ENCODE measurements at regions not wholly inside any gene's neighbourhood (a gene's known extent, or its start where the extent isn't known, plus 50 kb on each side); places are given as distances from the start of the nearest gene placed in this dataset.
A peak's percentile ranks its signal among the peaks of the same experiment; 100 is the strongest.
"Not testable (repeated sequence)": the region's sequence is repeated elsewhere in the genome, so short reads cannot be mapped to it uniquely, and the experiment has no call there.

DNA sequence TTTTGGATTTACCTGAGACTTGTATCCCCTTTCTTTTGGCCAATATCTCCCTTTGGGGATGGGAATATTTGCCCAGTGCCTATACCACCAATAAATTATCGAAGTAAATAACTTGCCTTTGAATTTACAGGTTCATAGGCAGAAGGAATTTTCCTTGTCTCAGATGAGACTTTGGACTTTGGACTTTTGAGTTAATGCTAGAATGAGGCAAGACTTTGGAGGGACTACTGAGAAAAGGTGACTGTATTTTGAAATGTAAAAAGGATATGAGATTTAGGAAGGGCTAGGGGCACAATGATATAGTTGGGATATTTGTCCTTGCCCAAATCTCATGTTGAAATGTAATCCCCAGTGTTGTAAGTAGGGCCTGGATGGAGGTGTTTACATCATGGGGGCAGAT, 384.5 kb upstream of the GHITM start:
- DNase-seq (ENCODE audit: low read depth): no peak

DNA sequence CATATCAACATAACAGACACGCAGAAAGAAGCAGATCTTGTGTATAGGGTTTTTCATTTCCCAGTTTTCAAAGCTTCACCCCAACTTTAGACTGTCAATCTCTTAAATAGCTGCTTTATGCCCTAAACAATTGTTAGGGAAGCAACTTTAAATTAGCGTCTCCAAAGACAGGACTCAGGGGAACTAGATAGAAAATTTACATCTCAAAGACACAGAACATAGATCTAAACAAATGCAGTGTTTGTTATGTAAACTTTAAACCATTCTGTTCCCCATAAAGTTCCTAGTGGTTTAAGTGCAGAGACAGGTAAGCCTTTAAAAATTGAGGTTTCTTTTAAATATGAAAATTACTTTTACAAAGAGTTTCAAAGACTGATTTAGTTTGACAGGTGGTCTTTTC, 379.2 kb upstream of the GHITM start:
- no peak for DNase-seq (ENCODE audit: low read depth)

DNA sequence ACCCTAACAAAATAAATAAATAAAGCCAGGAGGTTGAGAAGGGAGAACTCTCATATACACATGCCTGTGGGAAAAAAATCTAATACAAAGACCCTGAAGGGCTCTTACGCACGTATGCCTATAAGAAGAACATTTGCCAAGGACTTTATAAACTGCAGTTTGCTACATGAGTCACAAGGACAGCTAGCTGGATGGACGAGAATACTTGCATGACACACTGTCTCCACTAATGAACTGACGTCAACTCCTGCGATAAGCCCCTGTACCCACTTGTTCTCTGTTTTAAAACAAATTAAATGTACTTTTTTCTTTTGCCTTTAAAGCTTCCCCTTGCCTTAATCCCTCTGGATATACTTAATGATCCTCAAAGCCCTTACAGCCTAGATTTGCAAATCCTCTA, 374.6 kb upstream of the GHITM start:
- DNase-seq (ENCODE audit: low read depth): peak; percentile 0

DNA sequence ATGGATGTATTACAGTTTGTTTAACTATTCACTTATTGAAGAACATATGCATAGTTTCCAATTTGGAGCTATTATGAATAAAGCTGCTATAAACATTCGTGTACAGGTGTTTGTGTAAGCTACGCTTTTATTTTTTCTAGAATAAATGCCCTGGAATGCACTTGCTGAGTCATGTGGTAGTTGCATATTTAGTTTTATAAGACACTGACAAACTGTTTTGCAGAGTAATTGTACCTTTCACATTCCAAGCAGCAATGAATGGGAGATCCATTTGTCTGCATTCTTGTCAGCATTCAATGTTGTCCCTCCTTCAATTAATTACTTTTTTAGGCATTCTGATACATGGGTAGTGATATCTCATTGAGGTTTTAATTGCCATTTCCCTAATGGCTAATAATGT, 373.6 kb upstream of the GHITM start:
- no peak for DNase-seq (ENCODE audit: low read depth)

DNA sequence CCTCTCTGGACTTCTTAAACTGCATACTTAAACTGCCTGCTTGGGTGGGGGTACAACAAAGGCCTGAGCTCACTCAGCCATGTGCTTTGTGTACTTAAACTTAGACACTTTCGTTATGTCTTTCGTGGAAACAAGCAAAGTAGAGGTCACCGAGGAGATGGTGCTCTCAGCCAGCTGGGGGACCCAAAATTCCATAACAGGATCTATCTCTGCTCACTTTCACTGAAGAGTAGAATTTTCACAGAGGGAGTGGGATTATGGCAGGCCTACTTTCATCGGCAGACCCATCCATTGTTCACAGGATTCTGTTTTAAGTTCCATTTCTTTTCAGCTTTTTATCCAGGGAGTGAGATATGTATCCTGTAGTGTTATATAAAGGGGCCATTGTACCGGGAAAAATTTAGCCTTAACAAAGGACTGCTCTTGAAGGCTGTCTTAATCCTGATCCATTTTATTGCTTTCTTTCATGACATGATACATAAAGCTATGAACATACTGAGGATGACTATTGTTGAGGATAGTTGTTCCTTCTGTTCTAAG, 370.0 kb upstream of the GHITM start:
- DNase-seq (ENCODE audit: low read depth): no peak

DNA sequence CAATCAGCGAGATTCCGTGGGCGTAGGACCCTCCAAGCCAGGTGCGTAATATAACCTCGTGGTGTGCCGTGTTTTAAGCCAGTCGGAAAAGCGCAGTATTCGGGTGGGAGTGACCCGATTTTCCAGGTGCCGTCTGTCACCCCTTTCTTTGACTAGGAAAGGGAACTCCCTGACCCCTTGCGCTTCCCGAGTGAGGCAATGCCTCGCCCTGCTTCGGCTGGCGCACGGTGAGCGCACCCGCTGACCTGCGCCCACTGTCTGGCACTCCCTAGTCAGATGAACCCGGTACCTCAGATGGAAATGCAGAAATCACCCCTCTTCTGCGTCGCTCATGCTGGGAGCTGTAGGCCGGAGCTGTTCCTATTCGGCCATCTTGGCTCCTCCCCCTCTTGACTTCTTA, 352.6 kb upstream of the GHITM start:
- DNase-seq (ENCODE audit: low read depth): not testable (repeated sequence)

DNA sequence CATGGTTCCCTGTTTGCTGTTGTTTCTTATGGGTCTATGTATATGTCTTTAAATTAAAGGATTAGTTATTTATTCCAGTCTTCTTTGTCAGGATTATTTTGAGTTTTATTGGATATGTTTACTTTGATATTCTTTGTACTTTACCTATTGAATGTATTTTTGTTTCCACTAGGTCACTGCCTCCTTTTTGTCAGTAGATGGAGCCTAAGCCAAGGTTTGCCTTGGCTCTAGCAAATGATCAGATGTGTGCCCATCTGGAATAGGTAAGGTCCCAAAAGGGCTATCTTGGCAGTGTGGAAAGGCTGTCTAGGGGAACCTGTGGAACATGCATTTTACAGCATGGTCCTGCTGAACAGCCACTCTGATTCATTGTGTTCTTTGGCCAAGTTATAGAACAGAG, 337.3 kb upstream of the GHITM start:
- DNase-seq (ENCODE audit: low read depth): no peak

DNA sequence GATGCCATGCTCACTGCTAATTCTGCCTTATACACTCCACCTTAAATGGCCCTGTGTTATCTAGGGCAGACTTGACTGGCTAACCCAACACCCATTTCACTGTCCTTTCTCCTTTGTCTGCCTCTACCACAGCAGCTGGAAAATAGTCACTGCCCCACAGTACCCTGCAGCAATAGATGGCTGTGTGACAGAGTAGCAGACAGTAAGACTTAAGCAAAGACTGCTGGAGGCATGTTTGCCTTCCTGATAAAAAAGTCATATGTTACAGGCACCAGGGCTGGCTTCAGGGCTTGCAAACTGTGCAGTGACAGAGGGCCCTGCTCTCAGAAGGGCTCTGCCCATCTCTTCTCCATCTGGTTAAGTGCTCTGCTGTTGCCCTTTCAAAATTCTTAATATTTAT, 332.6 kb upstream of the GHITM start:
- no peak for DNase-seq (ENCODE audit: low read depth)

DNA sequence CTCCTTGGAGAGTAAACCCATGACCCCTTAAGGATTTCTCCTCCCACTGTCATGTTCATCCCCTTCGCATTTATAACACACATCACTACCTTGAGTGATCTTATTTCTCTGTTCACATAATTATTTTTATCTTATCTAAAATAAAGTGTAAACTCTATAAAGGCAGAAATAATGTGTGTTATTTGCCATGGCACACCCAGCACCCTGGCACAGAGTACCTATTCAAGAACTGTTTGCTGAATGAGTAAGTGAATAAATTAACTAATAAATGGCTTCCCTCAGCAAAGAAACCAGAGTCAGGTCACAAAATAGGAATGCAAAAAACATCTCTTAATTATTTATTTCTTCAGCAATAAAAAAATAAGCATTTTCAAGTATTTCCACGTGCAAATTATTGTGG, 330.3 kb upstream of the GHITM start:
- DNase-seq (ENCODE audit: low read depth): no peak

DNA sequence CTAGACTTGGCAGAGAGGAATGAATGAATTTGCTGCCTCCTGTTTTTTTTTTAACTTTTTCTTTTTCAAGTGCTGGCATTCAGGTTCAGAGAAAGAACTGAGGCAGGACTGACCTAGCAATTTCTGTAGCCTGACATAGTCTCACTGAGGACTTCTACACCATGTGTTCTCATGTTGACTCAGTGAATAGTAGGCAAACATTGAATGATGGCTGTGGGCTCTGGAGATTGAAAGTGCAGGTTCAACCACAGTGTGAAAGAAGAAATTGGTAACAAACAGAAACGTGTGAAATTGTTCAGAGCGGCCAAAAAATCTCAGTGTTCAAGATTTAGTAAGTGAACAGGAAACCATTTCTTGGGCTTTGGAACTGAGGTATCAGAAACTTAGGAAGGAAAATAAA, 322.4 kb upstream of the GHITM start:
- no peak for DNase-seq (ENCODE audit: low read depth)

DNA sequence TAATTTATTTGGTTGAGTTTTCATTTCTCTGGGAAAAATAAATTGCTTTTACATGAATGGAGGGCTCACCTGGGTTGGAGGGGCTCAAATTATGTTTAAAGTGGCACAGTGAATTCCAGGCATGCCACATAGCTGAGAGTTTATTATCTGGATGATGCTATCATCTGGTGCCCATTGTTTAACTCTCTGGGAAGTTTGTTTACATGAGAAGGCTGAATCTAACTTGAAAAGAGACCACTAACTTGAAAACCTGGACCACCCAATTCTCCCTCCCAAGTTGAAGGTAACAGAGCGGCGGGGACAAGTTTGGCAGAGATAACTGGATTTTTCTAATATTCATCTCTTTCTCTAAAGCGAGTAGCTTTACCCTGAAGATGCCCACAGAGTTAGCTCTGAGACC, 321.5 kb upstream of the GHITM start:
- DNase-seq (ENCODE audit: low read depth): no peak

DNA sequence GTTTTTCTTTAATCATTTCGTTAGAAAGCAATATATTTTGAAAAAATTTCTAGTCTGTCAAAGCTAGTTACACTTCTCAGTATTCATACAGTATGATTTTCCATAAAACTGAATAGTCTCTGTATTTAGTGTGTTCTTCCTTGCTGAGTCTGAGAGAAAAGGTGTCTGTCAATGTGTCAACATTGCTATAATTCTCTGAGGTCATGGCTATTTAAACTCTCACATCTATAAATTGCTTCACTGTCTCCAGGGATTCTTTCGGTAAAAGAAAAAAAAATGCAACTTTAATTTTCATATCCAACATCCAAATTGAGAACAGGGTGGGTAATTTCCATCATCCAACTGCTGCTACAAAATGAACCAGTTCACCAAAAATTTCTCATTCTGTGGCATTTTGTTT, 319.7 kb upstream of the GHITM start:
- DNase-seq (ENCODE audit: low read depth): no peak

DNA sequence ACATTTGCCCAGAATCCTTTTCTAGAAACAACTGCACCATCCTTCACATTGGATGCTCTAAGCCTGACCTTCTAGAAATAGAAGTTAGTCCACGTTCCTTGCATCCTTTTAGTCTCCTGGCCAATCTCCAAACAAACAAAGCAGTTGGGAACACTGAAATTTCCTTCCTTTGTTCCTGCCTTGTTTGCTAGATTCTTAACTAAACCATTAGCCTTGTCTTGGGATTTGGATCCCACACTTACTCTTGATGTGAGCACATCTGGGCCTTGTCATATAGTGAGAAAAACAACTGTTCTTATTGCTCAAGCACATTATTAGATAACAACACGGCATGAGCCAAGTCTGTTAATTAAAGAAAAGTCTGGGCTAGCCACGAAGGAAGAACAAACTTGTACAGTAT, 319.3 kb upstream of the GHITM start:
- no peak for DNase-seq (ENCODE audit: low read depth)

DNA sequence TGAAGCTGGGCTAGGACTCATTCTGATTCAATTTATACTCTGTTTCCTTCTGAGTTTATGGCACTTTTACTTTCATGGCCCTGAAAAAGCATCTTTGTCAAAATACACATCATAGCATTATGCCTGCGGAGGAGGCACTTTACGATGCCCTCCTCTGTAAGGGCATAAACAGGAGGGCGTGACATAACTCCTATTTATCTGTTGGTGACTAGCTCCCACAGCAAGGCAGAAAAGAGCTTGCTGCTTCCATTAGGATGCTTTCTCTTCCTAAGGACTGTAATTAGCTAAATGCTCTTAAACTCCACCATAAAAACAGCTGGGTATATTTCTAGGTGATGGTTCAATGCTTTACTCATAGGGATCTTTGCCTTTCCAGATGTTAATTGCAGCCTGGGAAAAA, 315.2 kb upstream of the GHITM start:
- no peak for DNase-seq (ENCODE audit: low read depth)

DNA sequence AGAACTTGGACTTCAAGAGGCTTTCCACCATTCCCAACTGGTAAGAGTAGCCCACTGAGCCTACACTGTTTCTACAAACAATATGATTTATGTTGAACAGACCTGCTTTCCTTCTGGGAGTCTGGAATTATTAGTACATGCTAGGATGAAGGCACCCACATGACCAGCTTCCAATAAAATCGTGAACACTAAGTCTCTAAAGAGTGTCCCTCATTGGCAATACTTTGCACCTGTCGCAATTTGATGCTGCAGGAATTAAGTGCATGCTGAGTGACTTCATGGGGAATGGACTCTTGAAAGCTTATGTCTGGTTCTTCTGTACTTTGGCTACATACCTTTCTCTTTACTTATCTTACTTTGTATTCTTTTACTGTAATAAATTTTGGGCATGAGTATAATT, 305.2 kb upstream of the GHITM start:
- no peak for DNase-seq (ENCODE audit: low read depth)

DNA sequence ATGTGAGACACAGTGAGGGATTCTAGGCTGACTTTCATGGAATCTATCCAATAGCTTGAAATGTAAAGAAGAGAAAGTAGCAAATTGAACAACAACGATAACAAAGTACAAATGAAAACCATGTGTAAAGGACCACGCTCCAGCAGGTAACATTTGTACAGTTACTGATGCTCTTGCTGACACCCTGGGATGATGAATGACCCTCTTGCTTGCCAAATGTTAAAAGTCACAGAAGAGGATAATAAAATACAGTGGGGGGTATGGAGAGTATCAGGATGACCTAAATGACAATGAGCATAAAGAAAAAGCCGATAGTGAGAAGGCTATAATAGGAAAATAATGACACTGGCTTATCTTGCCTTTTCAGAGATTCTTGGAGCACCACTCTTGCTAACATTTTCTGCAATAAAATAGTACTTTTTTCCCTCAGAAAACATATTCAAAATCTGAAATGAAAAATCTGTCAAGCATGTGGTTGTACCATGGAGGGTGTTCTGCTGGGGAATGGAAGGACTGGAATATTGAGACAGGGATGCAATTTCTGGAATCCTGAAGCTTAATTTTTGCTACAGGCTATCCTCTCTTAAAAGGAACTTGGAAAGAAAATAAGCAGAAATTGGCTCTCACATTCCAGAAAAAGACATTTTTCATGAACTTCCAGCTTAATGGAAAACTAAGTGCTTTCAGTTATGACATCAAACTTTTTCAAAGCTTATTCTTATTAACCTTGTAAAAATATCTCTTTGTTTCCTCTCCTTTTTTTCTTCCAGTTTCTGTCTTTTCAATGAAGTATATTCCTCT, 303.2 kb upstream of the GHITM start:
- DNase-seq (ENCODE audit: low read depth): no peak

DNA sequence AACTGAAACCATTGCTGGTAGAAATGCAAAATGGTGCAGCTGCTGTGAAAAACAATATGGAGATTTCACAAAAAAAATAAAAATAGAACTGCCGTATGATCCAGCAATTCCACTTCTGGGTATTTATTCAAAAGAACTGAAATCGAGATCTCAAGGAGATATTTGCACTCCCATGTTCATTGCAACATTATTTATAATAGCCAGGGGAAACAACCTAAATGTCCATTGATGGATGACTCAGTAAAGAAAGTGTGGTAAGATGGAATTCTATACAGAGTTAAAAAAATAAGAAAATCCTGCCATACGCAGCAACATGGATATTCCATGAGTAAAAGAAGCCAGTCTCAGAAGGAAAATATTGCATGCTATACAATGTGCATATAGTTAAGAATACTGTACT, 290.6 kb upstream of the GHITM start:
- DNase-seq (ENCODE audit: low read depth): no peak

DNA sequence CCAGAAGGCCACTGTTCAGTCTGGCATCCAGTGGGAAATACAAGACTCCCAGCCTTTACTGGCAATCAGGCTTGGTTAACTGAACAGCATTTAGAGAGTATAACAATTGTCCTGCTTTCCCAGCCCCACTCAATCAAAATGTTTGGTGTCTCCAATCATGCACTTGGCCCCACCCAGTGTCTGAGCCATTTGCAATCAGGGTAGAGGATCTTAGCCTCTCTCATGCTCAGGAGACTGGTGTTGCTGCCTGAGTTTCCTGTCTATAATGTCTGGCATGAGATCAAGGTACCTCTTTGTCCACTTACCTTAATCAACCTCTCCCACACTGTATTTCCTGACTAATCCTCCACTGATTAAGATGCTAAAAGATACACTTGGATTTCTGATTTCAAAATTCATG, 290.2 kb upstream of the GHITM start:
- DNase-seq (ENCODE audit: low read depth): no peak

DNA sequence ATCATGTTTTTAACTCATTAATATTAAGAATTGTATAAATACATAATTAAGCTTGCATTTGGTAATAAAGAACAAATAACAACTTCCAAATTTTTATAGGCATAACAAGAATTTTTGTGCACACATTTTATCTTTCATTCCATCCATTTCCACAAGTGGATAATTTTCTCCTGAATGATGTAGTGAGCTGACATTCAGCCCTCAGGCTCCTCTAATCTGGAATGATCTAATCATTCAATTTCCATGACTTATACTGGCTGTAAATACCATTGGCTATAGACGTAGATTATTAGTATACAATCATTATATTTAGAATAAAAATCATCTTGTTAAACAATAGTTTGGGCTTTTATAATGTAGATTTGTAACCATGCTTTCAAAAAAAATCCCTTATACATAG, 287.2 kb upstream of the GHITM start:
- no peak for DNase-seq (ENCODE audit: low read depth)

DNA sequence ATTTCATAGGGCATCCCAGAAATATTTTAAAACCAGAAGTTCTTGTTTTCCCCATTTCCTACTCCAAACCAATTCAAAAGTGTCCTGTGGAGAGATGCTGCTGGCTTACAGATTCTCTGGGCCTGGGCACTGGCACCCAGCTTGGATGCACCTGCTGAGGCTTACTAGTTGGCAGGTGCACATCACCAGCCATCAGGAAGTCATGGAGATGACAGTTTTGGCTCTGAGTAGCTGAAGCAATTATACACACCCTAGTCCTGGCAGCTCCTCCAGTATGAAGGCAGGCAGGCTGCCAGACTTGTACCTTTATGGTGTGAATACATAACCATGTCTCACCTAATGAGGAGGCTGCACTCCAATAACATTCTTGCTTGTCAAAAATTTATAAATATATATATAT, 276.6 kb upstream of the GHITM start:
- no peak for DNase-seq (ENCODE audit: low read depth)

DNA sequence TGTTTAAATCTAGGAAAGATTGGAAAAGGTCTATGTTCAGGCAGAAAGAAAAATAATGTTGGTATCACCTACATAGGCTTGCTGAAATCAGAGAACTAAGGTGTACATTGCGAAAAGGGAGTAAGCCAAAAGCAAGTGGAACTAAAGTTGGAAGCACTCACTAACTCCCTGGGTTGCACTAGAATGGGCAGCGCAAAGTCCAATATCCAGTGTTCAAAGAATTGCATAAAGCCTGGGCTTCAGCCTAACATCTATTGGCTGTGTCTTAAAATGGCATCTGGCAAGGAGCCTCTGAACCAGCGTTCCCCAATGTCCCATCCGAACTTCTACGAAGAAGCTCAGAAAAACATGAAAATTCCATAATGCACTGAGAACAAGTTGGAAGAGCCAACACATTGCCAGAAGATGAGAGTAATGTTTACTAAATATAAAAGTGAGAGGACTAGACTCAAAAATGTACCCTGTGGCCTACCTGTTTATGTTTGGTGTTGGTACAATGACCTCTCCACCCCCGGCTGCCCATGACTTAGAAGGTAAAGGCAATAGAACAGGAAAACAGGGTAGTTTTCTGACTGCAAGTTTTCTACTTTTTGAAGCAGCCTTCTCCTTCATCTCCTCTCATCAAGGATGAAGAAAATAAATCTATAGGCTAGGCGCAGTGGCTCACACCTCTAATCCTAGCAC, 275.9 kb upstream of the GHITM start:
- no peak for DNase-seq (ENCODE audit: low read depth)

DNA sequence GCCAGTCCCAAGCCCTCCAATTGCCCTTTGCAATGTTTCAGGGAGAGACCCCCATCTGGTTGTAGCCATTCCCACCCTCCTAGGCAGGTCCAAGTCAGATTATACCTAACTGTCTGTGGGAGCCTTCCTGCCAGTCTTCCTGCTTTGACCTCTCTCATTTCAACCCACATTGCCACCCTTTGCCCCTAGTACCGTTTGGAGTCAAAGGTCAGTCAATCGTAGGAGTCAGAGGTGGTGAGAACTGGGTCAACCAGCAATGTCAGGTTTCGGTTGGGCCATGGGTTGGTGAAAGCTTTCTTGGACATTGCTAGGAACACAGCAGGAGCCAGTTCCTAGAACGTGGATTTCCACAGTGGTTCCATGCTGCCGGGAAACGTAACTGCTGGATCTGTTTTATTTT, 269.4 kb upstream of the GHITM start:
- no peak for DNase-seq (ENCODE audit: low read depth)

DNA sequence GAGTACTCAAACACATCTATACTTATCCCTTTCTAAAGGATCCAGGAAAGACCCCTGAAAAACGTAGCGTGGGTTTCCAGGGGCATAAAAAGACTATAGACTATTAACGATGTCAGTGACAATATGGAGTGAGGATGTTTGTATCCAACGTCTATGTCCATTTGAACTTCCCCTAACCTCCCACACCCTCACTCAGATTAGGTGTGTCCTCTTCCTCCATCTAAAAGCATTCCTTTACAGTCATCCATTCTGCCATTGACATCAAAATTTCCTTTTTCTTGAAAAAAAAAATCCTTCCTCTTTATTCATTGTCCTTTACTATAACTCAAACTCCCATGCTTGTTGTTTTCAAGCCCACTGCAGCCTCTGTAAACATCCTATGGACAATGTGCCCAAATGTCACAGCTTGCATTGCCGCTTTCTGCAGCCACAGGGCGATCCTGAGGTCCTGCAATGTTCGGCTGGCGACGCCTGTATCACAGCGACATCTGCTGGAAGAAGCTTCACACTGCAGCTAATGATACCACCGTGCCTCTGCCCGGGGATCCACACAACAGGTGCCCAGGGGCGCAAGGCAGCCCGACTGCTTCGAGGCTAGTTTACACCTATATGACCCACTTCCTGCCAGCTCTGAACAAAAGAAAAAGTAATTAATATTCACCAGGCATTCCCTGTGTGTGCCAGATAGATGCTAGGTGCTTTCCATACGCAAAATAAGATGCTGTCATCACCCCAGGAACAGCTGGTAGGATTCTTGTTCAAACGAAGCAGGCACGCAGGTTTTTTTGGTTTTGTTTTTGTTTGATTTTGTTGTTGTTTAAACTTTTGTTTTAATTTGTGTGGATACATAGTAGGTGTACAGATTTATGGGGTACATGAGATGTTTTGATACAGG, 267.9 kb upstream of the GHITM start:
- peak; percentile 35 for DNase-seq (ENCODE audit: low read depth)
